GM12878 (cell line): ENCODE measurements at regions not wholly inside any gene's neighbourhood (a gene's known extent, or its start where the extent isn't known, plus 50 kb on each side); places are given as distances from the start of the nearest gene placed in this dataset.

ENCODE experiments used
- BCL3 ChIP-seq: IDR thresholded peaks from 2 replicates; pipeline ENCODE4 v1.6.1; 2011; ENCODE audit warnings: borderline replicate concordance, low read depth, mild to moderate bottlenecking, moderate library complexity, low read length; ENCODE audit not compliant: insufficient read depth, poor library complexity, severe bottlenecking
- CBX5 ChIP-seq: sonication (generic); IDR thresholded peaks from 2 replicates; pipeline ENCODE4 v1.6.1; 2016; ENCODE audit warnings: low read depth, moderate library complexity, mild to moderate bottlenecking, inconsistent platforms
- CHD2 ChIP-seq: IDR thresholded peaks from 2 replicates; pipeline ENCODE4 v1.6.1; 2011; ENCODE audit warnings: low read depth, low read length, improper control_type of control experiment, borderline replicate concordance
- CTCF ChIP-seq, 3 experiments: IDR thresholded peaks in 2 of 3; conservative IDR thresholded peaks in 1 of 3; 2 replicates each; pipeline ENCODE4 v1.5.1; 2011; ENCODE audit warnings: low read depth in 3 of 3, low read length in 3 of 3, mild to moderate bottlenecking in 3 of 3, control low read depth in 2 of 3, moderate library complexity in 2 of 3, inconsistent platforms in 1 of 3, mixed read lengths in 1 of 3; ENCODE audit not compliant: control insufficient read depth in 2 of 3, insufficient read depth in 1 of 3; ENCODE audit errors: extremely low read depth in 1 of 3
- FOS ChIP-seq: IDR thresholded peaks from 3 replicates; pipeline ENCODE4 v1.6.1; 2011; ENCODE audit warnings: borderline replicate concordance; ENCODE audit not compliant: insufficient read length; ENCODE audit errors: extremely low read depth
- GATAD2B ChIP-seq: fragments of 450-650 bp; conservative IDR thresholded peaks from 2 replicates; pipeline ENCODE4 v1.6.1; 2017; ENCODE audit warnings: low read depth, mild to moderate bottlenecking, moderate library complexity
- KDM1A ChIP-seq: fragments of 200-600 bp; sonication (generic); IDR thresholded peaks from 2 replicates; pipeline ENCODE4 v1.6.1; 2016; ENCODE audit warnings: borderline replicate concordance
- MAX ChIP-seq: IDR thresholded peaks from 2 replicates; pipeline ENCODE4 v1.6.1; 2012; ENCODE audit warnings: low read depth, low read length, improper control_type of control experiment
- MYC ChIP-seq: IDR thresholded peaks from 2 replicates; pipeline ENCODE4 v1.6.1; 2011; ENCODE audit warnings: mild to moderate bottlenecking, low read length, moderate library complexity, inconsistent platforms; ENCODE audit not compliant: insufficient read depth, insufficient replicate concordance, insufficient read length, severe bottlenecking
- NBN ChIP-seq: fragments of 450-650 bp; IDR thresholded peaks from 2 replicates; pipeline ENCODE4 v1.6.1; 2016
- NFYA ChIP-seq: IDR thresholded peaks from 2 replicates; pipeline ENCODE4 v1.6.1; 2011; ENCODE audit warnings: low read depth, mild to moderate bottlenecking, low read length, improper control_type of control experiment, borderline replicate concordance
- NFYB ChIP-seq: IDR thresholded peaks from 2 replicates; pipeline ENCODE4 v1.6.1; 2011; ENCODE audit warnings: low read depth, mild to moderate bottlenecking, low read length, improper control_type of control experiment, moderate library complexity; ENCODE audit not compliant: insufficient read depth
- POLR2A ChIP-seq: IDR thresholded peaks from 2 replicates; pipeline ENCODE4 v1.6.1; 2011; ENCODE audit warnings: low read depth, mild to moderate bottlenecking, low read length
- REST ChIP-seq: IDR thresholded peaks from 2 replicates; pipeline ENCODE4 v1.6.1; 2012; ENCODE audit warnings: mild to moderate bottlenecking, low read depth, low read length

- no peak for TF ChIP-seq BCL3
- no peak for TF ChIP-seq MYC
- no peak for TF ChIP-seq CTCF (IDR thresholded peaks at IDR 0.05 in 2 of 3, conservative IDR thresholded peaks at IDR 0.05 in 1 of 3; ENCODE audit: control insufficient read depth in 2 of 3, extremely low read depth in 1 of 3, insufficient read depth in 1 of 3, low read depth in 3 of 3, low read length in 3 of 3)
- TF ChIP-seq MAX, result no peak
- no peak for TF ChIP-seq POLR2A
- TF ChIP-seq CHD2, result no peak
- no peak for TF ChIP-seq REST
- TF ChIP-seq GATAD2B, result no peak
- no peak for TF ChIP-seq FOS
- TF ChIP-seq NBN, result no peak
- TF ChIP-seq CBX5, result no peak
- no peak for TF ChIP-seq NFYB
- no peak for TF ChIP-seq NFYA
- no peak for TF ChIP-seq KDM1A
Measured at GRCh38 chr17:72433797-72434196, 313.0 kb downstream of the SOX9 start.
